ENCODE measurements at regions not wholly inside any gene's neighbourhood (a gene's known extent, or its start where the extent isn't known, plus 50 kb on each side); places are given as distances from the start of the nearest gene placed in this dataset.

DNA sequence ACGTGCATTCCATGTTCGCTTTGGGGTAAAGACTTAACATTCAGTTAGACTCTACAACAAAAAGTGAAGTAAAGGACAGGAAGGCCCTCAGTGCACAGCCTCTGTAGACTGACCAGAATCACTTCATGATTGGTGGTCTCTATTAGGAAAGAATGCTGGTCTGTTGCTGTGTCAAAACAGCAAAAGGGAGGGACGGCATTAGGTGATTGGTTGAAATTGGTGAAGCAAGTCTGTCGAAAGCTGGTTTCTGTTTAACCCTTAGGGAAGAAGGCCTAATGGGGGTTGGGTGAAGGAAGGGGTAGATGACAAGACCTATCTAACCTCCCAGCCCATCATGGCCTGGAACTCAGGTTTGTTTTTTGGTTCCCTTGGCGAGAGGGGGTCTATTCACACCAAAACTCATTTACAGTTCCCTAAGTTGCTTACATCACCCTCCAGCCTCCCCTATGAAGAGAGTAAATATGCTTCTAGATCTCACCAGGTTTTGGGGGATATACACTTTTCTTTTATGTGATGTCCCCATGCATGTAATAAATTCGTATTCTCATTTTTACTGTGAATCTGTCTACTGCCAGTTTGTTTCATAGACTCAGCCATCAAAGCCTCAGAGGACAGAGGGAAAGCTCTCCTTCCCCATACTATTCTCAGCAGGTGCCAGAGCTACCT, 65.6 kb downstream of the TMEM17 start:
- Histone ChIP-seq H3K27me3 (replicated peaks) (no peaks in the 10 kb centered on the region), H3K36me3 (replicated peaks) (no peaks in the 10 kb centered on the region), H3K27ac (no peak overlapping the region), H3K4me3 (ENCODE audit: low read depth, low read length) (no peak overlapping the region)
- no peak for DNase-seq
- in situ Hi-C loops (cut with HindIII; ENCODE audit: low pct_ligation_motif_present, low sequenced_read_pairs) = no loop called here
- TF ChIP-seq, protein P1, sequence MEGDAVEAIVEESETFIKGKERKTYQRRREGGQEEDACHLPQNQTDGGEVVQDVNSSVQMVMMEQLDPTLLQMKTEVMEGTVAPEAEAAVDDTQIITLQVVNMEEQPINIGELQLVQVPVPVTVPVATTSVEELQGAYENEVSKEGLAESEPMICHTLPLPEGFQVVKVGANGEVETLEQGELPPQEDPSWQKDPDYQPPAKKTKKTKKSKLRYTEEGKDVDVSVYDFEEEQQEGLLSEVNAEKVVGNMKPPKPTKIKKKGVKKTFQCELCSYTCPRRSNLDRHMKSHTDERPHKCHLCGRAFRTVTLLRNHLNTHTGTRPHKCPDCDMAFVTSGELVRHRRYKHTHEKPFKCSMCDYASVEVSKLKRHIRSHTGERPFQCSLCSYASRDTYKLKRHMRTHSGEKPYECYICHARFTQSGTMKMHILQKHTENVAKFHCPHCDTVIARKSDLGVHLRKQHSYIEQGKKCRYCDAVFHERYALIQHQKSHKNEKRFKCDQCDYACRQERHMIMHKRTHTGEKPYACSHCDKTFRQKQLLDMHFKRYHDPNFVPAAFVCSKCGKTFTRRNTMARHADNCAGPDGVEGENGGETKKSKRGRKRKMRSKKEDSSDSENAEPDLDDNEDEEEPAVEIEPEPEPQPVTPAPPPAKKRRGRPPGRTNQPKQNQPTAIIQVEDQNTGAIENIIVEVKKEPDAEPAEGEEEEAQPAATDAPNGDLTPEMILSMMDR (IDR thresholded peaks at IDR 0.05; ENCODE audit: low read depth, low read length, missing control alignments) = no peak

DNA sequence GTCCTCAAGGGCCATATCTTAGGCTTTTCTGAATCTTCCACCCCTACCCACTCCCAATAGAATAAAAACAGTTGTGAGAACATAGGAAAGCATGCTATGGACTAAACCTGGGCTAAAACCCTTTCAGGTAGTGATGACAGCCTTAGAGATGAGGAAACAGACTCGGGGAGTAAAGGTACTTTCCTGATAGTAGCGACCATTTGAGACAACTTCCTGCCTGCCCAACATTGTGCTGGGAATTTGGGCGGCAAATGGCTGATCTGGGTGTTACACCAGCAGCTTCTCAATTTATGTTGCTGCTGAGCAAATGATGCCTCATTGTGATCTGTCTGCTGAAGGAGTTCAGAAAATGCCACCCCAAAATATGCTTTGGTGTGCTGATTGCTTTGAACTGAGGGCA, 66.6 kb downstream of the TMEM17 start:
- Histone ChIP-seq H3K27ac (no peak overlapping the region), H3K4me3 (ENCODE audit: low read depth, low read length) (no peak overlapping the region), H3K27me3 (replicated peaks) (no peaks in the 10 kb centered on the region), H3K36me3 (replicated peaks) (no peaks in the 10 kb centered on the region)
- TF ChIP-seq, protein P1 (IDR thresholded peaks at IDR 0.05; ENCODE audit: low read depth, low read length, missing control alignments) = no peak
- DNase-seq = no peak
- in situ Hi-C loops (cut with HindIII; ENCODE audit: low pct_ligation_motif_present, low sequenced_read_pairs) = no loop called here

- TF ChIP-seq, protein P1 (IDR thresholded peaks at IDR 0.05; ENCODE audit: low read depth, low read length, missing control alignments) = no peak
- in situ Hi-C loops (cut with HindIII; ENCODE audit: low pct_ligation_motif_present, low sequenced_read_pairs) = no loop called here
- Histone ChIP-seq H3K27me3 (replicated peaks) (no peaks in the 10 kb centered on the region), H3K4me3 (ENCODE audit: low read depth, low read length) (no peak overlapping the region), H3K36me3 (replicated peaks) (no peaks in the 10 kb centered on the region), H3K27ac (no peak overlapping the region)
- no peak for DNase-seq
Measured at GRCh38 chr2:62437785-62438184, 68.2 kb downstream of the TMEM17 start.

DNA sequence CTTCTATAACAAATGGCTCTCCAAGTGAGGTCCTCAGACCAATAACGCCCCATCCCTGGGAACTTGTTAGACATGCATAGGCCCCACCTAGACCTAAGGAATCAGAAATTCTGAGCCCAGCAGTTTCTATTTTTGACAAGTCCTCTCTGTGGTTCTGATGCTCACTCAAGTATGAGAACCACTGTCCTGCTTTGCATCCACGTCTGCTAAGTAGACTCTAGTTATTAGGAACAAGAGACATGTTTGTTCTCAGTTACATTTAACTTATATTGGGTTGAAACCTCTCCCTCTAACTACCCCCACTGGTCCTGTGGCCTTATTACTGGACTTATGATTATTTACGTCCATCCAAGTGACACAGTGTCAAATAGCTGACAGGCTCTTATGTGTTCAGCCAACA, 70.3 kb downstream of the TMEM17 start:
- Histone ChIP-seq H3K27ac (no peak overlapping the region), H3K27me3 (replicated peaks) (no peaks in the 10 kb centered on the region), H3K36me3 (replicated peaks) (no peaks in the 10 kb centered on the region), H3K4me3 (ENCODE audit: low read depth, low read length) (no peak overlapping the region)
- in situ Hi-C loops (cut with HindIII; ENCODE audit: low pct_ligation_motif_present, low sequenced_read_pairs) = no loop called here
- TF ChIP-seq, protein P1 (IDR thresholded peaks at IDR 0.05; ENCODE audit: low read depth, low read length, missing control alignments) = no peak
- no peak for DNase-seq

DNA sequence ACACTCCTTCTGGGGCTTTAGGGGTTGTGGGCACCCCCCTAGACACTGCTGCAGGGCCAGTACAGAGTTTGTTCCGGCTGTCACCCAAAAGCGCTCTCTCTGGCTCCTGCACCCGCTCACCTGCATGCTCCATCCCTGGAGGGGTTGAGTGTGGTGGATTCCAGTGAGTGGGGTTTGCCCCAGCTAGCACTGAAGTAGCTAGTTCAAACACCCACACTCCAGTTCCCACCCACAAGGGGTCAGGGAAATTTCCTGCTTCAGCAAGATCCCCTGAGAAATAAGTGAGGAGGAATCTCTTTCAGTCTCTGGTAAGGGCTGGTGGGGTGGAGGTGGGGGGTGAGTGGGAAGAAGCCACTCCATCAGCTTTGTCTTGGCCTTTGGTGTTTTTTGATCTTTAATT, 73.6 kb downstream of the TMEM17 start:
- no peak for DNase-seq
- no peak overlapping the region for H3K4me3 ChIP-seq (ENCODE audit: low read depth, low read length)
- TF ChIP-seq, protein P1 (IDR thresholded peaks at IDR 0.05; ENCODE audit: low read depth, low read length, missing control alignments) = no peak
- no peaks in the 10 kb centered on the region for H3K36me3 ChIP-seq (replicated peaks)
- no peaks in the 10 kb centered on the region for H3K27me3 ChIP-seq (replicated peaks)
- in situ Hi-C loops (cut with HindIII; ENCODE audit: low pct_ligation_motif_present, low sequenced_read_pairs) = no loop called here
- H3K27ac ChIP-seq = no peak overlapping the region

GRCh38 chr2:62431512-62431911, 74.5 kb downstream of the TMEM17 start:
- Histone ChIP-seq H3K27me3 (replicated peaks) (no peaks in the 10 kb centered on the region), H3K36me3 (replicated peaks) (no peaks in the 10 kb centered on the region), H3K27ac (no peak overlapping the region), H3K4me3 (ENCODE audit: low read depth, low read length) (no peak overlapping the region)
- in situ Hi-C loops (cut with HindIII; ENCODE audit: low pct_ligation_motif_present, low sequenced_read_pairs) = no loop called here
- TF ChIP-seq, protein P1 (IDR thresholded peaks at IDR 0.05; ENCODE audit: low read depth, low read length, missing control alignments) = no peak
- DNase-seq = no peak

All from brain microvascular endothelial cell (primary cell).